ENCODE measurements at regions not wholly inside any gene's neighbourhood (a gene's known extent, or its start where the extent isn't known, plus 50 kb on each side); places are given as distances from the start of the nearest gene placed in this dataset.
"Not testable (repeated sequence)": the region's sequence is repeated elsewhere in the genome, so short reads cannot be mapped to it uniquely, and the experiment has no call there.

DNA sequence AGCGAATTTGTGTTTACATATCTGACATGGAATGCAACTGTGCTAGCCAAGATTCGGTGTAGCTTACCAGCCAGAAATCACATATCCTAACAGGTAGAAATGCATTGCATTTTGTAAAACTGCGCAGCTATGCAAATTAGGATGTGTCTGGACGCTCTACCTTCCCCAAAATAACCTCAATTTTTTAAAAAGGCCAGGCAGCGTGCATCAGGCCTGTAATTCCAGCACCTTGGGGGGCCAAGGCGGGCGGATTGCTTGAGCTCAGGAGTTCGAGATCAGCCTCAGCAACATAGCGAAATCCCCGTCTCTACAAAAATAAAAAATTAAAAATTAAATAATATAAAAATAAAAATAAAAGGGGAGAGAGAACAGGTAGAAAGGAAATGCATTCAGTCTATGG is 305.0 kb downstream of the TYW1 start:
- in situ Hi-C loops (cut with HindIII; ENCODE audit: low pct_unique_long_range_greater_than_20kb, low sequenced_read_pairs) = no loop called here
- DNase-seq (ENCODE audit: low read depth, low spot score) = no peak

GRCh38 chr7:67302113-67303039 is 305.7 kb downstream of the TYW1 start:
- in situ Hi-C loops (cut with HindIII; ENCODE audit: low pct_unique_long_range_greater_than_20kb, low sequenced_read_pairs) = no loop called here
- DNase-seq (ENCODE audit: low read depth, low spot score) = peak; percentile 100

DNA sequence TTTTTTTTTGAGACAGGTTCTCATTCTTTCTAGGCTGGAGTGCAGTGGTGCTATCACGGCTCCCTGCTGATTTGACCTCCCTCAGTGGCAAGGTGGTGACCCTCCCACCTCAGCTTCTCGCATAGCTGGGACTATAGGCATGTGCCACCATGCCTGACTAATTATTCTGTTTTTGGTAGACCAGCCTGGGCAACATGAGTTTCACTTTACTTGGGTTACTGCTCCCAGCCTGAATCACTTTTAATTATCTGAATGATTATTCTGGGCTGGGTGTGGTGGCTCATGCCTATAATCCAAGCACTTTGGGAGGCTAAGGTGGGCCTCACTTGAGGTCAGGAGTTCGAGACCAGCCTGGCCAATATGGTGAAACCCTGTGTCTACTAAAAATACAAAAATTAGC is 308.2 kb downstream of the TYW1 start:
- in situ Hi-C loops (cut with HindIII; ENCODE audit: low pct_unique_long_range_greater_than_20kb, low sequenced_read_pairs); DNase-seq (ENCODE audit: low read depth, low spot score): not testable (repeated sequence)

DNA sequence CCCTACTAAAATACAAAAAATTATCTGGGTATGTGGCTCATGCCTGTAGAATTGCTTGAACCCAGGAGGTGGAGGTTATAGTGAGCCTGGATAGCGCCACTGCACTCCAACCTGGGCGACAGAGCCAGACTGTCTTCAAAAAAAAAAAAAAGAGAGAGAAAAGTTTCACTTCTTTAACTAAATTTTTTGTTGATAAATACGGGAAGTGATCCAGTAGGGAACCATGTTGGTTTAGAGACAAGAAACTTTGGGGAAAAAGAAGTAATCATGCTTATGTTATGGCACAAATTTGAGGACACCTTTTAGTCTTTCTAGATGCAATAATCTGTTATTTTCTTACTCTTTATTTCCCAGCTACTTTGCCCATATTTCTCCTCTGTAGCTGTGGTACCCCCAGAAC is 309.7 kb downstream of the TYW1 start:
- in situ Hi-C loops (cut with HindIII; ENCODE audit: low pct_unique_long_range_greater_than_20kb, low sequenced_read_pairs) = no loop called here
- DNase-seq (ENCODE audit: low read depth, low spot score) = no peak

DNA sequence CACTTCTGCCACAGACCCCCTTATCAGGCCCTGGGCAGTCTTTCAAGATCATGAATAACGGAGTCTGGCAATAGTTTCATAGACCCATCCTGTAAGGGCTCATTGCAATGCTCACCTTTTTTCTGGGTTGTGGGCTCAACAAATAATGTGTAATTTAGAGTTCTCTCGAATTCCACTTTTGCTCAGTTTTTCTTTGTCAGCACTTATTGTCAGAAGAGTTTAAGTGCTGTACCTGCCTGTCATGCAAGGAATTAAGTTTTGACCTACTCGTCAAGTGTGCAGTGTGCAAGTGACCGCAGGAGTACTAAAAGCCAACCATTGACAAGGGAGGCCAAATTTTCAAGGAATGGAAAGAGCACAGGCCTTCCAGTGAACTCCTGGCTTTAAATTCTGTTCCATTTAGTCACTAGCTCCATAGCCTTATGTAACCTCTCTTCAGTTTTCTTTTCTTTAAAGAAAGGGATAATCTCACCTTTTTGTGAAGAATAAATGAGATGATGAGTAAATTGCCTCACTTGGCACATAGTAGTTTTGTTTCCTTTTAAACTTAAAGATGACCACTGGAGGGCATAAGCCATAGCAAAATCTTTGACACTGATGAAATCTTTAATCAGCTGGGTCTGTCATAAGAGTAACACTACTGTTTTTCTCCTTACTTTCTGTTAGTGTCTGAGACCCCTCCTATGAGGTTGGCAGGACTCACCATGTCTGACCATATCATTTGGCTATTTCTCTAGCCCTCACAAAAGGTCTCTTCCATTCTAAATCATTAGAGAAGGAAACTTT is 313.3 kb downstream of the TYW1 start:
- in situ Hi-C loops (cut with HindIII; ENCODE audit: low pct_unique_long_range_greater_than_20kb, low sequenced_read_pairs) = no loop called here
- DNase-seq (ENCODE audit: low read depth, low spot score) = no peak

DNA sequence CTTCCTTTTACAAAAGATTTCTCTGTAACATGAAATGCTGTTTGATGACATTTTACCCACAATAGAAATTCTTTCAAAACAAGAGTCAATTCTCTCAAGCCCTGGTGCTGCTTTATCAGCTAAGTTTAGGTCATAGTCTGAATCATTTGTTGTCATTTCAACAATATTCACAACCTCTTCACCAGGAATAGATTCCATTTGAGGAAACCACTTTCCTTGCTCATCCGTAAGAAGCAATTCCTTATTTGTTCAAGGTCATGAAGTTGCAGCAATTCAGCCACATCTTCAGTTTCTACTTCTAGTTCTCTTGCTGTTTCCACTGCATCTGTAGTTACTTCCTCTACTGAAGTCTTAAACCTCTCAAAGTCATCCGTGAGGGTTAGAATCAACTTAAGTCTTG is 315.3 kb downstream of the TYW1 start:
- in situ Hi-C loops (cut with HindIII; ENCODE audit: low pct_unique_long_range_greater_than_20kb, low sequenced_read_pairs) = no loop called here
- no peak for DNase-seq (ENCODE audit: low read depth, low spot score)

DNA sequence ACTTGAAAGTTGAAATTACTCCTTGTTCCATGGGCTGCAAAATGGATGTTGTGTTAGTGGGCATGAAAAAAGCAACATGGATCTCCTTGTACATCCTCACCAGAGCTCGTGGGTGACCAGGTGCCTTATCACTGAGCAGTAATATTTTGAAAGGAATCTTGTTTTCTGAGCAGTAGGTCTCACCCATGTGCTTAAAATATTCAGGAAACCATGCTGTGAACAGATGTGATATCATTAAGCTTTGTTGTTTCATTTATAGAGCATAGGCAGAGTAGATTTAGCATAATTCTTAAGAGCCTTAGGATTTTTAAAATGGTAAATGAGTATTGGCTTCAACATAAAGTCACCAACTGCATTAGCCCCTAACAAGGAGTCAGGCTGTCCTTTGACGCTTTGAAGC is 316.6 kb downstream of the TYW1 start:
- DNase-seq (ENCODE audit: low read depth, low spot score) = no peak
- in situ Hi-C loops (cut with HindIII; ENCODE audit: low pct_unique_long_range_greater_than_20kb, low sequenced_read_pairs) = no loop called here

DNA sequence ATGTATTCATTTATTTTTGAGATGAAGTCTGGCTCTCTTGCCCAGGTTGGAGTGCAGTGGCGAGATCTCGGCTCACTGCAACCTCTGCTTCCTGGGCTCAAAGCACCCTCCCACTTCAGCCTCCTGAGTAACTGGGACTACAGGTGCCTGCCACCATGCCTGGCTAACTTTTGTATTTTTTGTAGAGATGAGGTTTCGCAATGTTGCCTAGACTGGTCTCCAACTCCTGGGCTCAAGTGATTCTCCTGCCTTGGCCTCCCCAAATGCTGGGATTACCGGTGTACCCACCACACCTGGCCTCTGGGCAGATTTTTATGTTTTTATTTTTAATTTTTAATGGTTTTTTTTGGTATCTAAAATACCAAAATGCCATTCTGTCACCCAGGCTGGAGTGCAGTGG is 320.3 kb downstream of the TYW1 start:
- in situ Hi-C loops (cut with HindIII; ENCODE audit: low pct_unique_long_range_greater_than_20kb, low sequenced_read_pairs); DNase-seq (ENCODE audit: low read depth, low spot score): not testable (repeated sequence)

GRCh38 chr7:67328257-67328656 is 331.6 kb downstream of the TYW1 start:
- DNase-seq (ENCODE audit: low read depth, low spot score) = not testable (repeated sequence)

DNA sequence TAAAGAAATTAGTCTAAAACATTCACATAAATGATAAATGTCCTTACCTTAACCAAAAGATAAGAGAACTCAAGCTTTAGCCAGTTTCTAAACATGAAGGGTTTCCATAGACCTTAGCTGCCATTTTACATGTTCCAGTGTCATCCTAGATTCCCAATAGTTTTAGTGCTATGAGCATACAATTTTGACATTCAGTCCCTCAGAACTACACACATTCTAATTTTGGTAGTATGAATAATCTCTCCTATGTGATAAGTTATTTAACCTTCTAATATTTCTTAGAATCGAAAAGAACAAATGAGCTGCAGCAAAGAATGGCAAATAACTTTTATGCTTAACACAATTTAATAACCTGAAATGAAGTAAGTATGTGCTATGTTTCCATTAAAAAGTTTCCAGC is 338.5 kb downstream of the TYW1 start:
- DNase-seq (ENCODE audit: low read depth, low spot score); in situ Hi-C loops (cut with HindIII; ENCODE audit: low pct_unique_long_range_greater_than_20kb, low sequenced_read_pairs): not testable (repeated sequence)

More at GRCh38 chr7:67328257-67328656, 331.6 kb downstream of the TYW1 start:
- in situ Hi-C loops (cut with HindIII; ENCODE audit: low pct_unique_long_range_greater_than_20kb, low sequenced_read_pairs) = not testable (repeated sequence)

GRCh38 chr7:67335663-67336062 is 339.0 kb downstream of the TYW1 start:
- in situ Hi-C loops (cut with HindIII; ENCODE audit: low pct_unique_long_range_greater_than_20kb, low sequenced_read_pairs); DNase-seq (ENCODE audit: low read depth, low spot score): not testable (repeated sequence)

DNA sequence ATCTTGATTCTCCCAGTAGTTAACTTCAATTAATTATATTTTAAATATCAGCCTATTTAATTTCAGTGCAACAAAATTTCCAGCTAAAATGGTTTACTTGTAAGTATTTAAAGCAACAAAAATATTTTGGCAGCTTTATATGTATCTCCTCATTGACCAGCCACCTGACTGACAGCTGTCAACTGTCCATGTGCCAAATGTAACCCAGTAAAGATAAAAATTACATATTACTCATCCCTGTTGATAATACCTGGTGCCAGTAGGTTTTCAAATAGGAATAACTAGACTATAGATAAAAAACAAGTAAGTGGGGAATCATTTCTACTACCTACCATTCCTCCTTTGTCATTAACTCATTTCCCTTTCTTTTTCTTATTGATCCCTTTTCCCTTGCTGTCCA is 341.9 kb downstream of the TYW1 start:
- DNase-seq (ENCODE audit: low read depth, low spot score); in situ Hi-C loops (cut with HindIII; ENCODE audit: low pct_unique_long_range_greater_than_20kb, low sequenced_read_pairs): not testable (repeated sequence)

- in situ Hi-C loops (cut with HindIII; ENCODE audit: low pct_unique_long_range_greater_than_20kb, low sequenced_read_pairs) = no loop called here
- no peak for DNase-seq (ENCODE audit: low read depth, low spot score)
Observed at GRCh38 chr7:67341153-67341768, 344.6 kb downstream of the TYW1 start.

GRCh38 chr7:67343114-67343513 is 346.5 kb downstream of the TYW1 start:
- in situ Hi-C loops (cut with HindIII; ENCODE audit: low pct_unique_long_range_greater_than_20kb, low sequenced_read_pairs) = no loop called here
- DNase-seq (ENCODE audit: low read depth, low spot score) = no peak

GRCh38 chr7:67343572-67343971 is 346.9 kb downstream of the TYW1 start:
- in situ Hi-C loops (cut with HindIII; ENCODE audit: low pct_unique_long_range_greater_than_20kb, low sequenced_read_pairs) = no loop called here
- no peak for DNase-seq (ENCODE audit: low read depth, low spot score)

- DNase-seq (ENCODE audit: low read depth, low spot score) = no peak
Observed at GRCh38 chr7:67344481-67345193, 348.0 kb downstream of the TYW1 start.

DNA sequence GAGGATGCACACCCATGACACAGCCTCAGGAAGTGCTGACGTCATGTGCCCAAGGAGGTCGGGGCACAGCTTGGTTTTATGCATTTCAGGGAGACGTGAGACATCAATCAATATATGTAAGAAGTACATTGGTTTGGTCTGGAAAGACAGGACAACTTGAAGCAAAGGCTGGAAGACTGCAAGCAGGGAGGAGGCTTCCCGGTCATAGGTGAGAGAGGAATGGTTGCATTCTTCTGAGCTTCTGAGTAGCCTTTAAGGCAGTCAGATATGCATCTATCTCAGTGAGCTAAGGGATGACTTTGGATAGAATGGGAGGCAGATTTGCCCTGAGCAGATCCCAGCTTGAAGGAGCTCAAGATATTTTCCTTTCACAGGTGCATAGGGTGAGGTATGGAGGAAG is 349.5 kb downstream of the TYW1 start:
- no peak for DNase-seq (ENCODE audit: low read depth, low spot score)
- in situ Hi-C loops (cut with HindIII; ENCODE audit: low pct_unique_long_range_greater_than_20kb, low sequenced_read_pairs) = no loop called here

More at GRCh38 chr7:67344481-67345193, 348.0 kb downstream of the TYW1 start:
- in situ Hi-C loops (cut with HindIII; ENCODE audit: low pct_unique_long_range_greater_than_20kb, low sequenced_read_pairs) = no loop called here

- in situ Hi-C loops (cut with HindIII; ENCODE audit: low pct_unique_long_range_greater_than_20kb, low sequenced_read_pairs) = no loop called here
- no peak for DNase-seq (ENCODE audit: low read depth, low spot score)
Observed at GRCh38 chr7:67346876-67347275, 350.2 kb downstream of the TYW1 start.
